ENCODE measurements at regions not wholly inside any gene's neighbourhood (a gene's known extent, or its start where the extent isn't known, plus 50 kb on each side); places are given as distances from the start of the nearest gene placed in this dataset.

DNA sequence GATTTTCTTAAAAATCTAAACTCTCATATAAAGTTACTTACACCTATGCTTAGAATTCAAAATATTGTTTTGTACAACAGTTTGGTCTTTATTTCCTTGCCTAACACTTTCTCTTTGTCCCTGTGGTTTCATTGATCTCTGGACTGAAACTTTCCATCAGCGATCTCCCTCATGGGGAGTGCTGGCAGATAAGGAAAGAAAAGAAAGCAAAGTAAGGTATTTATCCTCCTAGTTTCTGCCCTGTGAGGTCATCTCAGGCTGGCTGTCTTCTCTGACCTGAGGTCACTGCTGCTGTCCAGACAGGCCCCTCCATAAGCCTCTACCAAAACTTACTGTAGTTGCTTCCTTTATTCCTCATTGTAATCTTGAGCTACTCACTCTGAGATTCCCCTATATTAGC lies 57.9 kb upstream of the EPHA6 start:
- TF ChIP-seq, protein P1, sequence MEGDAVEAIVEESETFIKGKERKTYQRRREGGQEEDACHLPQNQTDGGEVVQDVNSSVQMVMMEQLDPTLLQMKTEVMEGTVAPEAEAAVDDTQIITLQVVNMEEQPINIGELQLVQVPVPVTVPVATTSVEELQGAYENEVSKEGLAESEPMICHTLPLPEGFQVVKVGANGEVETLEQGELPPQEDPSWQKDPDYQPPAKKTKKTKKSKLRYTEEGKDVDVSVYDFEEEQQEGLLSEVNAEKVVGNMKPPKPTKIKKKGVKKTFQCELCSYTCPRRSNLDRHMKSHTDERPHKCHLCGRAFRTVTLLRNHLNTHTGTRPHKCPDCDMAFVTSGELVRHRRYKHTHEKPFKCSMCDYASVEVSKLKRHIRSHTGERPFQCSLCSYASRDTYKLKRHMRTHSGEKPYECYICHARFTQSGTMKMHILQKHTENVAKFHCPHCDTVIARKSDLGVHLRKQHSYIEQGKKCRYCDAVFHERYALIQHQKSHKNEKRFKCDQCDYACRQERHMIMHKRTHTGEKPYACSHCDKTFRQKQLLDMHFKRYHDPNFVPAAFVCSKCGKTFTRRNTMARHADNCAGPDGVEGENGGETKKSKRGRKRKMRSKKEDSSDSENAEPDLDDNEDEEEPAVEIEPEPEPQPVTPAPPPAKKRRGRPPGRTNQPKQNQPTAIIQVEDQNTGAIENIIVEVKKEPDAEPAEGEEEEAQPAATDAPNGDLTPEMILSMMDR (IDR thresholded peaks at IDR 0.05), result no peak
- TF ChIP-seq EZH2 (IDR thresholded peaks at IDR 0.05; ENCODE audit: borderline replicate concordance, insufficient read depth, low read depth, low read length, poor library complexity, severe bottlenecking), result no peak

Data from B cell (primary cell).